ENCODE measurements at regions not wholly inside any gene's neighbourhood (a gene's known extent, or its start where the extent isn't known, plus 50 kb on each side); places are given as distances from the start of the nearest gene placed in this dataset.

DNA sequence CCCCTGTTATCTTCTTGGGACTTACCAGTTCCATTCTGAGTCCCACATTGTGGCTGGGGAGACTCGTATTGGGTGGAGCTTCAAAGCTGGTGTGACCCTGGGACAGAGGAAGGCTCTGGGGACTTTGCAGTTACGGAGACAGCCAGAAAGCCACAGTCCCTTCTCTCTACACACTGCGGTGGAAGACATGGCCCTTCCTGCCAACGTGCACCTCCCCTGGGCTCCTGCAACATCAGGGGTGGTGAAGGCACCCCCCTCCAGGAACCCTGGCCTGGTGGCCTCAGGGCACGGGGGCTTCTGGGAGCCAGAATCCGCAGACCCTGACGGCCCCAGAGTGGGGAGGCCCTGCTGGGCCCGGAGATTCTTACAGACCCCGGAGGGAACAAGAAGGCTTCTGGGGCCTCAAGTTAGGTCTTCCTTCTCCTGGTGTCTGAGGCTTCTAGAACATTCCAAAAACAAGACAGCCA, 113.0 kb downstream of the SIK1 start:
- H3K36me3 ChIP-seq = no peaks in the 10 kb centered on the region
- no peak overlapping the region for H3K4me3 ChIP-seq
- no peaks in the 10 kb centered on the region for H3K27me3 ChIP-seq (replicated peaks)
- H3K9me3 ChIP-seq (replicated peaks) = no peaks in the 10 kb centered on the region; the same call in 1 of the 2 replicates
- H3K4me1 ChIP-seq (replicated peaks) = peaks cover 6% of the 10 kb centered on the region
- no peak overlapping the region for H3K27ac ChIP-seq
- DNase-seq (ENCODE audit: low read depth in 1 of 2, low spot score in 2 of 2) = no peak

DNA sequence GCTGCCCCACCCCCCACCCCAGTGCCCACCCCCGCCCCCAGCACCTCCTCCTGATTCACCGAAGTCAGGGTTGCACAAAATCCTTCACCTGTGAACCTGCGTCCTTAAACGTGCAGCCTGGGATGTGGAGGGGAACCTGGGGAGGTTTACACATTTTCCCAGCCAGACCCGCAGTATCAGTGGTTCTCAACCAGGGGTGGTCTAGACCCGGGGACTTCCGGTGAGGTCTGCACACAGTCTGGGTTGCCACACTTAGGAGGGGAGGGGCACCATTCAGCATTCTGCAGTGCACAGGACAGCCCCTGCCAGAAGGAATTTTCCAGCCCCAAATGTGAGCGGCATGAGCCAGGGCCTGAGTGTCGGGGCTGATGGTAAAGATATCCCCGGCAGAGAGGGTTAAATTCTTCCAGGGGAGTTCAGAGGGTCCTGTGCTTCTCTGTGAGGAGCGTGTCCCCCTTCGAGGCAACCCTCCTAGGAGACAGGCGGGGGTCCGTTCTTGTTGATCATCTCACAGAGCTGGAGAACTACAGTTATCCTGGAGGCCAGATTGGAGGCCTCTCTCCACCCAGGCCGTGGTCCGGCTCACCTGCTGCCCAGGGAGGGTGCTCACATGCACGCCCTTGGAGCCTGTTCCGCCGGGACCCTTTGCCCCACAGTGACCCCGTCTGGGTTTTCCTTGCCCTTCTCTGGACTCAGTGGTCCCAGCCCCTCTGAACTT, 113.6 kb downstream of the SIK1 start:
- Histone ChIP-seq H3K9me3 (replicated peaks) (no peaks in the 10 kb centered on the region), H3K27ac (no peak overlapping the region), H3K4me3 (no peak overlapping the region), H3K4me1 (replicated peaks) (no peaks in the 10 kb centered on the region; the same call in 1 of the 2 replicates), H3K36me3 (no peaks in the 10 kb centered on the region), H3K27me3 (replicated peaks) (no peaks in the 10 kb centered on the region)
- DNase-seq (ENCODE audit: low read depth in 1 of 2, low spot score in 2 of 2) = no peak

DNA sequence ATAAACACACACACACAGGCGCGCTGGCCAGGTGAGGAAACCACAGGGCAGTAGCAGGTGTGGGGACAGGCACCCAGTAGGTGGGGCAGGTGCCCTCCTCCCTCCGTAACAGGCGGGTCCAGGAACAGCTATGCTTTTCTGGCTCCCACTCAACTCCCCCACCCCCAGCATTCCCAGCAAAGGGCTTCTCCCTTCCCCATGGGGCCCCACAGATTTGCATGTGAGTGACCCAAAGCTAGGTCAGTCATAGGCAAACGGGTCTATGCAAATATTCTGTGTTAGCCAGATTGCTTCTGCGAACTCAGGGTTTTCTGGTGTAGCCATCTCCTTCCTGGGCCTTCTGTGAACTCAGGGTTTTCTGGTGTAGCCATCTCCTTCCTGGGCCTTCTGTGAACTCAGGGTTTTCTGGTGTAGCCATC, 114.2 kb downstream of the SIK1 start:
- no peaks in the 10 kb centered on the region for H3K27me3 ChIP-seq (replicated peaks)
- peaks cover 2% of the 10 kb centered on the region for H3K4me1 ChIP-seq (replicated peaks)
- H3K4me3 ChIP-seq = no peak overlapping the region
- H3K9me3 ChIP-seq (replicated peaks) = no peaks in the 10 kb centered on the region
- no peak overlapping the region for H3K27ac ChIP-seq
- no peaks in the 10 kb centered on the region for H3K36me3 ChIP-seq
- DNase-seq (ENCODE audit: low read depth in 1 of 2, low spot score in 2 of 2) = no peak

DNA sequence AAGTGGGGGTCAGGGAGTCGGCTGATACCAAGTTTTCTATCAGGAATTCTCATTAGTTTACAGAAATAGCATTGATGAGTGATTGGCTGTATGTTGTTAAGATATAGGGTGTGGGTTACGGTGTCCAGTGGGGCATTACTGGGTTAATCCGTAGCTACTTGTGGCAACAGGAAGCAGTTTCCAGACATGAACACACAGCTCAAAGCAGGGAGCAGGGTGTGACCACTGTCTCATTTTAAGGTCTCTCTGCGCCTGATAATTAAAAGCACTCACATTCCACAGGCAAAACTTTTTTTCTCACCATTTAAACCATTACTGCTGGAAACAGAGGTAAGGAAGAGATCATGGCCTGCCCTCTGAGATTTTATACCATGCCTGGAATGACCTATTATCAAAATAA, 114.9 kb downstream of the SIK1 start:
- Histone ChIP-seq H3K4me3 (no peak overlapping the region), H3K27me3 (replicated peaks) (no peaks in the 10 kb centered on the region), H3K36me3 (no peaks in the 10 kb centered on the region), H3K9me3 (replicated peaks) (no peaks in the 10 kb centered on the region), H3K4me1 (replicated peaks) (peaks cover 9% of the 10 kb centered on the region), H3K27ac (no peak overlapping the region)
- no peak for DNase-seq (ENCODE audit: low read depth in 1 of 2, low spot score in 2 of 2)

DNA sequence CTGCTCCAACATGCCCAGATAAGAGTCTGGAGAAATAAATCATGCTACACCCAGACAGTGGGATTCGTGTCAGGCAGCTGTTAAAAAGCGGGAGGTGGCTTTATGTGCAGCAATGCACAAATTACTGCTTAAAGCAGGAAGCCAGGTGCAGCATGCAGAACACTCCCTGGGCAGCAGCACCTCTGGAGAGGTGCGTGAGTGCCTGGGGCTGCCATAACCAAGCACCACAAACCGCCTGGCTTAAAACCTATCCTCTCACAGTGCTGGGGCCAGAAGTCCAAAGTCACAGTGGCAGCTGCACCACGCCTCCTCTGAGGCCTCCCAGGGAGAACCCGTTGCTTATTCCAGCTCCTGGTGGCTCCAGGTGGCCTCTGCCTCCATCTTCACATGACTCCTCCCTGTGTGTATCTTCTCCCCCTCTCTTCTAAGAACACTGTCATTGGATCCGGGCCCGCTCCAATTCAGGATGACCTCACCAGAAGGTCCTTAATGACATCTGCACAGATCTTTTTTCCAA, 115.6 kb downstream of the SIK1 start:
- Histone ChIP-seq H3K4me1 (replicated peaks) (peaks cover 14% of the 10 kb centered on the region), H3K4me3 (no peak overlapping the region), H3K9me3 (replicated peaks) (no peaks in the 10 kb centered on the region), H3K27me3 (replicated peaks) (no peaks in the 10 kb centered on the region), H3K36me3 (no peaks in the 10 kb centered on the region), H3K27ac (no peak overlapping the region)
- no peak for DNase-seq (ENCODE audit: low read depth in 1 of 2, low spot score in 2 of 2)

DNA sequence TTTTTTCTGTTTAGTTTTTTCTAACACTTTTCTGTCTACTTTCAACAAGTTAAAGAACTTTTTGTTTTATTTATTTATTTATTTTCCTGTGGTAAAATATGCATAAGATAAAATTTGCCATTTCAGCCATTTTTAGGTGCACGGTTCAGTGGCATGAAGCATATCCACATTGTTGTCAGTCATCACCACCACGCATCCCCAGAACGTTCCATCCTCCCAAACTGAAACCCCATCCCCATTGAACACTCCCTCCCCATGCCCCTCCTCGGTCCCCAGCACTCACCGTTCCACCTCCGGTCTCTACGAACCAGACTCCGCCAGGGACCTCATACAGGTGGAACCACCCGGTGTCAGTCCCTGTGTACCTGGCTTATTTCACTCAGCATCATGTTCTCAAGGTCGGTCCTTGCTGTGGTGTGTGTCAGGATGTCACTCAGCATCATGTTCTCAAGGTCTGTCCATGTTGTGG, 118.1 kb downstream of the SIK1 start:
- H3K36me3 ChIP-seq = no peaks in the 10 kb centered on the region
- no peaks in the 10 kb centered on the region for H3K9me3 ChIP-seq (replicated peaks)
- H3K4me3 ChIP-seq = no peak overlapping the region
- H3K27me3 ChIP-seq (replicated peaks) = no peaks in the 10 kb centered on the region
- H3K4me1 ChIP-seq (replicated peaks) = peaks cover 14% of the 10 kb centered on the region
- no peak for DNase-seq (ENCODE audit: low read depth in 1 of 2, low spot score in 2 of 2)
- no peak overlapping the region for H3K27ac ChIP-seq

DNA sequence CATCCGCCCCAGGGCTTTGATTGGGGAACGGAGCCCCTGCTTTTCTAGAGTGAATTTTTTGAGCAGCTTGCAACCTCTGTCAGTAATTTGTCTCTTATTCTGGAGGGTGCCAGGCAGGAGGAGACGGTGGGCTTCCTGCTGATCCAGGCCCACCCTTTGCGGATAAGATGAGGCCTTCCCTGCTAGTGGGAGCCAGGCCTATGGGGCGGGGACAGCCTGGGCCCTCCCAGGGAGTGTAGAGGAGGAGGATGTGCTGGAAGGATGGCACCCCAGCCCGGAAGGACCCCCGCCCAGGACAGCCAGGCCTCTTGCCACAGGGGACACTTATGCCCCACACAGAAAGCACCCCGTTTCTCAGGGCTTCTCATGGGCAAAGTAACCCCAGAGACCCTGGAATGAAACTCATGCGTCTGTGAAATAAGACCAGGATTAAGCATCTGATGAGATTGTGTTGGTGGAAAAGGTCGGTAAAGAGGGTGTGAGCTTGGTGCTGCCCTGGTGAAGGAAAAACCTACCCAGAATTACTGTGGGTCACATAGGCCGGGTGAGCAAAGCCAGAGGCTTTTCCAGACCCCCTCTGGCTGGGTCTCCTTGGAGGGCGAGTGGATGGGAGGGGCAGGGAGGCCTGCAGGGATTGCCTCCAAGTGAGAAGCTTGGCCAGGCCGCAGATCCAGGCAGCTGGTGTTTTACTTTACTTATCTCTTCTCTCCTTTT, 118.7 kb downstream of the SIK1 start:
- Histone ChIP-seq H3K27ac (0 out of 2 replicates have a peak overlapping the region, but pooled peaks have one; percentile 58), H3K9me3 (replicated peaks) (no peaks in the 10 kb centered on the region), H3K27me3 (replicated peaks) (no peaks in the 10 kb centered on the region), H3K4me3 (no peak overlapping the region), H3K4me1 (replicated peaks) (peaks cover 14% of the 10 kb centered on the region), H3K36me3 (no peaks in the 10 kb centered on the region)
- DNase-seq (ENCODE audit: low read depth in 1 of 2, low spot score in 2 of 2) = no peak

DNA sequence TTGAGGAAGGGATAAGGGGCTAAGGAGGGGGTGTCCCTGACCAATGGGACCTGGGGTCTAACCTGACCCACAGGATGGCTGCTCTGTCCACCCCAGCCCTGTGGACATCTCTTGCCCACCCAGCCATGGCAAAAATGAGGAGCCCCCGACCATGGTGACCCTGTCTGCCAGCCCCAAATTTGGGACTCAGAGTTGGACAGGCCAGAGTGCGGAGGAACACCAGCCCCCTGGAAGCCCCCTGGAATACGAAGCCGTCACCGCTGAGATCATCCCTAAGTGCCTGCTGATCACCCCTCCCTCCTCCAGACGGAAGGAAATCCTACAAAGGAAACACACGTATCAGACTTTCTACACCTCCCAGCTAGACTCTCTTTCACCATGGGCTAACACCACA, 119.3 kb downstream of the SIK1 start:
- no peak overlapping the region for H3K4me3 ChIP-seq
- H3K36me3 ChIP-seq = no peaks in the 10 kb centered on the region
- H3K27me3 ChIP-seq (replicated peaks) = no peaks in the 10 kb centered on the region
- peak overlapping the region; percentile 58; the same call in 1 of the 2 replicates for H3K27ac ChIP-seq
- no peak for DNase-seq (ENCODE audit: low read depth in 1 of 2, low spot score in 2 of 2)
- H3K4me1 ChIP-seq (replicated peaks) = peaks cover 14% of the 10 kb centered on the region
- no peaks in the 10 kb centered on the region for H3K9me3 ChIP-seq (replicated peaks)

DNA sequence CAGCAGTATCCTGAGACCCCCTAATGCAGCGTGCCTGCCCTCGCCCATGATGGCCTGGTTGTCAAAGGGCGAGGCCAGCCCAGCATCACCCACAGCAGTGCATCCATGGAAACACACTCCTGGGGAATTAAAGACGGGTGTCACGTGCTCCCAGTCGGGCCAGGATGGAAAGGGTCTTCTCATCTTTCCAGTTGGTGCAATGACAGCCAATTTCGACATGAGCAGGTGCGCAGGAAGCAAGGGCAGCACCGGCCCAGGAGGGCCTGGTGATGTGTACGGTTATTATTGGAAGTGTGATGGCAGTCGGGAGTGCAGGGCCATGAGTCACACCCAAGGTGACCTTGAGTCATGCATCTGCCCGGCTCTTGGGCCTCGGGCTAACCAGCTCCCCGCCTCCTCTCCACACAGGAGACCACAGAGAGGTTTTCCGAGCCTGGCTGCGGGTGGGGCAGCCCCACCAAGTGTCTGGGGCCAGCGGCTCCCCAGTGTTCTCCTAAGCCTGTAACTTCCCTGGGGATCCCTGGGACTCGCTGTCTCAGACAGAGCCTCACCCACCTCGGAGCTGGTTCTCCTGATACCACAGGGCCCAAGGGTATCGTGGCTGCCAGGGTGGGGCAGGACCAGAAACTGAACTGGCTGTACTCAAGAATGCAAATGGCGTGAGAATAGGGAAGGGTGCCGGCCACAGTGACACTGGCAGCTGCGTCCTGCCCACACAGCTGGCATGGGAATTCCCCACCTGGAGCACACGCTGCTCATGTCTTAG, 119.8 kb downstream of the SIK1 start:
- H3K9me3 ChIP-seq (replicated peaks) = no peaks in the 10 kb centered on the region
- H3K4me1 ChIP-seq (replicated peaks) = peaks cover 14% of the 10 kb centered on the region
- H3K4me3 ChIP-seq = no peak overlapping the region
- H3K27ac ChIP-seq = peak overlapping the region; percentile 58
- no peaks in the 10 kb centered on the region for H3K27me3 ChIP-seq (replicated peaks)
- DNase-seq (ENCODE audit: low read depth in 1 of 2, low spot score in 2 of 2) = peak; percentile 72 to 79
- H3K36me3 ChIP-seq = no peaks in the 10 kb centered on the region

DNA sequence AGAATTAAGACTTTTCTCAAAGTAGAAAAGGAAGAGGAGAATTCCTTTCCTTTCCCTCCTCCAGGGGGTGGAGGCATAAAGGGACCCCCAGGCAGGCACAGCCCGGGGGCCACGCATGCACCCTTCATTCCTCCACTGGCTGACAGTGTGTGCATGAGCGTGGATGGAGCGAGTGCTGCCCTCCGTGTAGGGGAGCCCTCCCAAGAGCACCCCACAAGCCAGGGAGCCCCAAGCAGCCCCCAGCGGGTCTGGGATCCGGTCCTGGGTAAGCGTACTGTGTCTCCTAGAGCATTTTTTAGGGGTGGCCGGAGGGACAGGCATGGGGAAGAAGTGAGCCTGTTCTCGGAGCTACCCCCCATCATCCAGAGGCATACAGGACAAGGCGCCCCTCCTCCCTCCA, 120.5 kb downstream of the SIK1 start:
- no peak overlapping the region for H3K27ac ChIP-seq
- DNase-seq (ENCODE audit: low read depth in 1 of 2, low spot score in 2 of 2) = no peak

DNA sequence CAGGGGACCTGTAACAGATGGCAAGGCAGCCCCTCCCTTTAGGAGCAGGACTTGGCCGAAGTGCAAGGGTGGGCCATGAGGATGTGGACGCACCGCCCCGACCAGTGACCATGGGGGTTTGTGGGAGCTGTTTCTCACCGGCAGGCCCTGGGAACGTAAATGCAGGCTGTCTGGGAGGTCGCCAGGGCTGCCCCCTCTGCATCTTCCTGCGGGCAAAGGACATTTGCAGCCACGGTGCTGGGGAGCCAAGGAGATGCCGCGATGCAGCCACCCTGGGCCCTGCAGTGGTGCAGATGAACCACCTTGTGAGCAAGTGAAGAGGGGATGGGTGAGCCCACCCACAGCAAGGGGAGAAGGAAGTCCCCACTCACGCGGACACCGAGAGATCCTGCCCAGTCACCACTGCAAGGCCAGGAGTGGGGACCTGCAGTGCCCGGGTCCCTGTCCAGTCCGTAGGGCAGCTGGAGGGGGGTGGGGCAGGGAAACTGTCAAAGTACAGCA, 121.1 kb downstream of the SIK1 start:
- H3K9me3 ChIP-seq (replicated peaks) = no peaks in the 10 kb centered on the region
- H3K27ac ChIP-seq = no peak overlapping the region
- H3K4me3 ChIP-seq = no peak overlapping the region
- no peaks in the 10 kb centered on the region for H3K36me3 ChIP-seq
- no peaks in the 10 kb centered on the region for H3K27me3 ChIP-seq (replicated peaks)
- DNase-seq (ENCODE audit: low read depth in 1 of 2, low spot score in 2 of 2) = no peak
- peaks cover 14% of the 10 kb centered on the region for H3K4me1 ChIP-seq (replicated peaks)

More for the DNA sequence above, 120.5 kb downstream of the SIK1 start:
- Histone ChIP-seq H3K4me1 (replicated peaks) (peaks cover 14% of the 10 kb centered on the region), H3K36me3 (no peaks in the 10 kb centered on the region), H3K27me3 (replicated peaks) (no peaks in the 10 kb centered on the region), H3K4me3 (no peak overlapping the region), H3K9me3 (replicated peaks) (no peaks in the 10 kb centered on the region)

DNA sequence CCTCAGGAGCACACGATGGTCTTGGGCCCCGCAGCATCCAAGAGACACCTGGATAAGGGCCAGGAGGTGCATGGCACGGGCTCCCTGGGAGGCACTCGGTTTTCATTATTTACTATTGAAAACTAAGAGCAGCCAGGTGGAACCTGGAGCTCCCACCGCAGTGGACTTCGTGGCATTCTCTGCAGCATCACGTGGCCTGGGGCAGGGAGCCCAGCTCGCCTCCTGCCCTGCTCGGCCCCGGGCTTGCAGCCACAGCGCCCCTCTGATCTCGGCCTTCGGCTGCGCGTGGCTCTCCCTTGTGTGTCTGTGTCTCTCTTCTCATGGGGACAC, 121.6 kb downstream of the SIK1 start:
- peaks cover 14% of the 10 kb centered on the region for H3K4me1 ChIP-seq (replicated peaks)
- H3K27me3 ChIP-seq (replicated peaks) = no peaks in the 10 kb centered on the region
- no peaks in the 10 kb centered on the region for H3K36me3 ChIP-seq
- no peaks in the 10 kb centered on the region for H3K9me3 ChIP-seq (replicated peaks)
- no peak overlapping the region for H3K27ac ChIP-seq
- no peak for DNase-seq (ENCODE audit: low read depth in 1 of 2, low spot score in 2 of 2)
- H3K4me3 ChIP-seq = no peak overlapping the region

DNA sequence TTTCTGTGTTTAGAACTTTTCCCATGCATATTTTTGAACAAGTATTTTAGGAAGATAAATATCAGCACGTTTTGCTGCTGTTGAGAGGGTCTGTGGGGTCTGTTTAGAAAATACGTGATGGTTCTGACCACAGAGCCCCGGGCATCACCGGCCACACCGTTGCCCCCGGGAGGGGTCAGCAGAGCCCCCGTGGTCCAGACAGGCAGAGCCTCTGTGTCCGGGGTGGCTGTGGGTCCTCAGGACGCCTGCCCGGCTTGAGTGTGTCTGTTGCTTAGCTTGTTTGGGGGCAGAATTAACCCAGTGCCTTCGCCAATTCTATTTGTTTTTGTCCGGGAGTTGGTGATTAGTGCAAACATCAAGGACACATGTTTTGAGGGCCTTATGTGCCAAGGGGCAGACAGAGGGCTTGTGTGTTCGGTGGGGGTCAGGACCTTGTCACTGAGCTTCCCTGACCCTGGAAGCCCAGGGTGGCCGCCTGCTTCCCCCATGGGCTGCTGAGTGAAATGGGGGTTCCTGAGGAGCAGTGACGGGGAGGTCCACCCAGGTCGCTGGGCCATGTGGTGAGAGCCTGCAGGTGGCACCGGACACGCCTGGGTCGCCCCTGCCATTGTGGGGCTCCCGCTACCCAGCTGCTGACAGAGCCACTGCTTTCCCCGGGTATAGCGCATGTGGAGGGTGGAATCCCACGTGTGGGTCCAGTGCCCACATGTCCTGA, 122.2 kb downstream of the SIK1 start:
- peaks cover 14% of the 10 kb centered on the region for H3K4me1 ChIP-seq (replicated peaks)
- DNase-seq (ENCODE audit: low read depth in 1 of 2, low spot score in 2 of 2) = no peak
- H3K27me3 ChIP-seq (replicated peaks) = no peaks in the 10 kb centered on the region
- H3K36me3 ChIP-seq = no peaks in the 10 kb centered on the region
- no peaks in the 10 kb centered on the region for H3K9me3 ChIP-seq (replicated peaks)
- H3K27ac ChIP-seq = no peak overlapping the region
- H3K4me3 ChIP-seq = no peak overlapping the region
